HepG2 (cell line): ENCODE measurements at regions not wholly inside any gene's neighbourhood (a gene's known extent, or its start where the extent isn't known, plus 50 kb on each side); places are given as distances from the start of the nearest gene placed in this dataset.

Experiments
- DNMT1 ChIP-seq: sonication (generic); formaldehyde crosslinking; IDR thresholded peaks from 2 replicates; pipeline ENCODE4 v1.5.1; 2020; ENCODE audit warnings: mild to moderate bottlenecking, missing genetic modification reagents
- ETV6 ChIP-seq: sonication (generic); formaldehyde crosslinking; conservative IDR thresholded peaks from 2 replicates; pipeline ENCODE4 v1.4.0; 2020; ENCODE audit warnings: missing genetic modification reagents
- MTF1 ChIP-seq: sonication (generic); formaldehyde crosslinking; IDR thresholded peaks from 2 replicates; pipeline ENCODE4 v1.5.0; 2020; ENCODE audit warnings: missing genetic modification reagents
- PAF1 ChIP-seq: IDR thresholded peaks from 2 replicates; pipeline ENCODE4 v1.6.1; 2016; ENCODE audit warnings: missing genetic modification reagents, missing compliant biosample characterization
- RBFOX2 ChIP-seq: fragments of 200-400 bp; formaldehyde crosslinking; IDR thresholded peaks from 2 replicates; pipeline ENCODE4 v1.6.1; 2017; ENCODE audit warnings: low read depth, mild to moderate bottlenecking, low read length
- SRSF1 ChIP-seq: fragments of 200-400 bp; formaldehyde crosslinking; optimal IDR thresholded peaks from 2 replicates; pipeline ENCODE3; 2017; ENCODE audit warnings: mild to moderate bottlenecking, low read depth, low read length, moderate library complexity
- STAG1 ChIP-seq: sonication (generic); formaldehyde crosslinking; IDR thresholded peaks from 2 replicates; pipeline ENCODE4 v1.4.0; 2020; ENCODE audit warnings: missing genetic modification reagents
- TCF12 ChIP-seq, 2 experiments: fragments of 450-650 bp in 1 of 2; sonication (generic) in 1 of 2; formaldehyde crosslinking in 1 of 2; IDR thresholded peaks; 2 replicates each; pipeline versions ENCODE4 v1.6.1 to v1.8.0; 2017 to 2022; ENCODE audit warnings: antibody characterized with exemption in 1 of 2, mild to moderate bottlenecking in 1 of 2, missing genetic modification reagents in 1 of 2, moderate library complexity in 1 of 2
- TCF7L2 ChIP-seq: IDR thresholded peaks from 2 replicates; pipeline ENCODE4 v1.6.1; 2011; ENCODE audit warnings: mild to moderate bottlenecking, low read depth, low read length, moderate library complexity
- YEATS2 ChIP-seq: sonication (generic); formaldehyde crosslinking; IDR thresholded peaks from 2 replicates; pipeline ENCODE4 v1.4.0; 2020; ENCODE audit warnings: missing genetic modification reagents, borderline replicate concordance
- ZFP1 ChIP-seq: IDR thresholded peaks from 2 replicates; pipeline ENCODE4 v1.6.1; 2016
- ZNF235 ChIP-seq: sonication (generic); formaldehyde crosslinking; IDR thresholded peaks from 2 replicates; pipeline ENCODE4 v1.8.1; 2023; ENCODE audit warnings: mild to moderate bottlenecking, missing genetic modification reagents, borderline replicate concordance
- ZNF672 ChIP-seq: sonication (generic); formaldehyde crosslinking; IDR thresholded peaks from 2 replicates; pipeline ENCODE4 v1.8.1; 2022; ENCODE audit warnings: missing genetic modification reagents
- ZNF879 ChIP-seq: sonication (generic); formaldehyde crosslinking; IDR thresholded peaks from 2 replicates; pipeline ENCODE4 v1.8.1; 2023; ENCODE audit warnings: missing genetic modification reagents
- TF ChIP-seq, protein P1 (sequence below): sonication (generic); formaldehyde crosslinking; conservative IDR thresholded peaks from 2 replicates; pipeline ENCODE4 v1.4.0; 2020; ENCODE audit warnings: missing genetic modification reagents
- TF ChIP-seq, protein P2 (sequence below): IDR thresholded peaks from 2 replicates; pipeline ENCODE4 v1.6.1; 2016
- TF ChIP-seq, protein P3 (sequence below): sonication (generic); formaldehyde crosslinking; IDR thresholded peaks from 2 replicates; pipeline ENCODE4 v1.4.0; 2020; ENCODE audit warnings: mild to moderate bottlenecking, missing genetic modification reagents
- TF ChIP-seq, protein P4 (sequence below): sonication (generic); formaldehyde crosslinking; IDR thresholded peaks from 2 replicates; pipeline ENCODE4 v1.4.0; 2020; ENCODE audit warnings: missing genetic modification reagents, borderline replicate concordance
- TF ChIP-seq, protein P5 (sequence below): sonication (generic); formaldehyde crosslinking; IDR thresholded peaks from 2 replicates; pipeline ENCODE4 v1.4.0; 2020; ENCODE audit warnings: missing genetic modification reagents, low read depth, mild to moderate bottlenecking, borderline replicate concordance

DNA sequence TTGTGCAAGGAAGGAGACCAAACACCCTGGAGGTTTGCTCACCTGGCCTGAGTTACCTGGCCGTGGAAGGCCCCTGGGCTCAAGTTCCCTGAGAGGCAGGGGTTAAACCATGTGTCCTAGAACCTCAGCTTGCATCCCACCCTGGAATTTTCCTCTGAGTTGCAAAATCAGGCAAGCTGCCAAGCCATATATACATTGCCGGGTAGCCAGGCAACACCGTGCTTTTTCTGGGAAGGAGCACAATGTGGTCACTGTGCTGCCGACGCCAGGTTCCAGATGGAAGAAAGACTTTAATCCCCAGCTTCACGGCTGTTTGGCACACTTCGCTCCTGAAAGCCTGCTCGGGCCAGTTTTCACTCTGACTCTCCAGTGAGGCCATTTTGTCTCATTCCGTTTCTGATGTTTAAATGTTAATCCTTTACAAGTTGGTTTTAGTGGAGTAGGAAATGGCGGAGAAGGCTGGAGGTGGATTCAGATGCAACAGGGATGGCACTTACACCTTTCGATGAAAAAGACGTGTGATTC lies 60.1 kb upstream of the PEG3 start (continued):
- TF ChIP-seq, protein P1, sequence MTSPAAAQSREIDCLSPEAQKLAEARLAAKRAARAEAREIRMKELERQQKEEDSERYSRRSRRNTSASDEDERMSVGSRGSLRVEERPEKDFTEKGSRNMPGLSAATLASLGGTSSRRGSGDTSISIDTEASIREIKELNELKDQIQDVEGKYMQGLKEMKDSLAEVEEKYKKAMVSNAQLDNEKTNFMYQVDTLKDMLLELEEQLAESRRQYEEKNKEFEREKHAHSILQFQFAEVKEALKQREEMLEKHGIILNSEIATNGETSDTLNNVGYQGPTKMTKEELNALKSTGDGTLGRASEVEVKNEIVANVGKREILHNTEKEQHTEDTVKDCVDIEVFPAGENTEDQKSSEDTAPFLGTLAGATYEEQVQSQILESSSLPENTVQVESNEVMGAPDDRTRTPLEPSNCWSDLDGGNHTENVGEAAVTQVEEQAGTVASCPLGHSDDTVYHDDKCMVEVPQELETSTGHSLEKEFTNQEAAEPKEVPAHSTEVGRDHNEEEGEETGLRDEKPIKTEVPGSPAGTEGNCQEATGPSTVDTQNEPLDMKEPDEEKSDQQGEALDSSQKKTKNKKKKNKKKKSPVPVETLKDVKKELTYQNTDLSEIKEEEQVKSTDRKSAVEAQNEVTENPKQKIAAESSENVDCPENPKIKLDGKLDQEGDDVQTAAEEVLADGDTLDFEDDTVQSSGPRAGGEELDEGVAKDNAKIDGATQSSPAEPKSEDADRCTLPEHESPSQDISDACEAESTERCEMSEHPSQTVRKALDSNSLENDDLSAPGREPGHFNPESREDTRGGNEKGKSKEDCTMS, result no peak
- TF ChIP-seq, protein P2, sequence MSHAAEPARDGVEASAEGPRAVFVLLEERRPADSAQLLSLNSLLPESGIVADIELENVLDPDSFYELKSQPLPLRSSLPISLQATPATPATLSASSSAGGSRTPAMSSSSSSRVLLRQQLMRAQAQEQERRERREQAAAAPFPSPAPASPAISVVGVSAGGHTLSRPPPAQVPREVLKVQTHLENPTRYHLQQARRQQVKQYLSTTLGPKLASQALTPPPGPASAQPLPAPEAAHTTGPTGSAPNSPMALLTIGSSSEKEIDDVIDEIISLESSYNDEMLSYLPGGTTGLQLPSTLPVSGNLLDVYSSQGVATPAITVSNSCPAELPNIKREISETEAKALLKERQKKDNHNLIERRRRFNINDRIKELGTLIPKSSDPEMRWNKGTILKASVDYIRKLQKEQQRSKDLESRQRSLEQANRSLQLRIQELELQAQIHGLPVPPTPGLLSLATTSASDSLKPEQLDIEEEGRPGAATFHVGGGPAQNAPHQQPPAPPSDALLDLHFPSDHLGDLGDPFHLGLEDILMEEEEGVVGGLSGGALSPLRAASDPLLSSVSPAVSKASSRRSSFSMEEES (CRISPR knock-in tag), result peak; percentile 91
- peak; percentile 40 for TF ChIP-seq SRSF1
- TF ChIP-seq, protein P3, sequence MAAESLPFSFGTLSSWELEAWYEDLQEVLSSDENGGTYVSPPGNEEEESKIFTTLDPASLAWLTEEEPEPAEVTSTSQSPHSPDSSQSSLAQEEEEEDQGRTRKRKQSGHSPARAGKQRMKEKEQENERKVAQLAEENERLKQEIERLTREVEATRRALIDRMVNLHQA (CRISPR knock-in tag), result no peak
- TF ChIP-seq, protein P4, sequence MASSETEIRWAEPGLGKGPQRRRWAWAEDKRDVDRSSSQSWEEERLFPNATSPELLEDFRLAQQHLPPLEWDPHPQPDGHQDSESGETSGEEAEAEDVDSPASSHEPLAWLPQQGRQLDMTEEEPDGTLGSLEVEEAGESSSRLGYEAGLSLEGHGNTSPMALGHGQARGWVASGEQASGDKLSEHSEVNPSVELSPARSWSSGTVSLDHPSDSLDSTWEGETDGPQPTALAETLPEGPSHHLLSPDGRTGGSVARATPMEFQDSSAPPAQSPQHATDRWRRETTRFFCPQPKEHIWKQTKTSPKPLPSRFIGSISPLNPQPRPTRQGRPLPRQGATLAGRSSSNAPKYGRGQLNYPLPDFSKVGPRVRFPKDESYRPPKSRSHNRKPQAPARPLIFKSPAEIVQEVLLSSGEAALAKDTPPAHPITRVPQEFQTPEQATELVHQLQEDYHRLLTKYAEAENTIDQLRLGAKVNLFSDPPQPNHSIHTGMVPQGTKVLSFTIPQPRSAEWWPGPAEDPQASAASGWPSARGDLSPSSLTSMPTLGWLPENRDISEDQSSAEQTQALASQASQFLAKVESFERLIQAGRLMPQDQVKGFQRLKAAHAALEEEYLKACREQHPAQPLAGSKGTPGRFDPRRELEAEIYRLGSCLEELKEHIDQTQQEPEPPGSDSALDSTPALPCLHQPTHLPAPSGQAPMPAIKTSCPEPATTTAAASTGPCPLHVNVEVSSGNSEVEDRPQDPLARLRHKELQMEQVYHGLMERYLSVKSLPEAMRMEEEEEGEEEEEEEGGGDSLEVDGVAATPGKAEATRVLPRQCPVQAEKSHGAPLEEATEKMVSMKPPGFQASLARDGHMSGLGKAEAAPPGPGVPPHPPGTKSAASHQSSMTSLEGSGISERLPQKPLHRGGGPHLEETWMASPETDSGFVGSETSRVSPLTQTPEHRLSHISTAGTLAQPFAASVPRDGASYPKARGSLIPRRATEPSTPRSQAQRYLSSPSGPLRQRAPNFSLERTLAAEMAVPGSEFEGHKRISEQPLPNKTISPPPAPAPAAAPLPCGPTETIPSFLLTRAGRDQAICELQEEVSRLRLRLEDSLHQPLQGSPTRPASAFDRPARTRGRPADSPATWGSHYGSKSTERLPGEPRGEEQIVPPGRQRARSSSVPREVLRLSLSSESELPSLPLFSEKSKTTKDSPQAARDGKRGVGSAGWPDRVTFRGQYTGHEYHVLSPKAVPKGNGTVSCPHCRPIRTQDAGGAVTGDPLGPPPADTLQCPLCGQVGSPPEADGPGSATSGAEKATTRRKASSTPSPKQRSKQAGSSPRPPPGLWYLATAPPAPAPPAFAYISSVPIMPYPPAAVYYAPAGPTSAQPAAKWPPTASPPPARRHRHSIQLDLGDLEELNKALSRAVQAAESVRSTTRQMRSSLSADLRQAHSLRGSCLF, result peak; percentile 60; the same call in 1 of the 2 replicates
- TF ChIP-seq, protein P5, sequence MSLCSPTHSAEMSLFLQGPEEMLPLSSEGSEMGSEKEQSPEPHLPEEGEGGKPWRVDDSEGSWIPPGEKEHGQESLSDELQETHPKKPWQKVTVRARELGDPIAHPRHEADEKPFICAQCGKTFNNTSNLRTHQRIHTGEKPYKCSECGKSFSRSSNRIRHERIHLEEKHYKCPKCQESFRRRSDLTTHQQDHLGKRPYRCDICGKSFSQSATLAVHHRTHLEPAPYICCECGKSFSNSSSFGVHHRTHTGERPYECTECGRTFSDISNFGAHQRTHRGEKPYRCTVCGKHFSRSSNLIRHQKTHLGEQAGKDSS (CRISPR knock-in tag), result peak; percentile 93
- no peak for TF ChIP-seq TCF7L2
- TF ChIP-seq TCF12 (IDR thresholded peaks at IDR 0.05), result no peak
- peak; percentile 93 for TF ChIP-seq TCF12 (CRISPR knock-in tag; IDR thresholded peaks at IDR 0.05)
- TF ChIP-seq RBFOX2, result peak; percentile 79
- TF ChIP-seq MTF1 (CRISPR knock-in tag), result peak; percentile 39; the same call in 1 of the 2 replicates
- TF ChIP-seq PAF1 (CRISPR knock-in tag), result no peak
- TF ChIP-seq ZNF235 (CRISPR knock-in tag), result 0 out of 2 replicates have a peak, but pooled peaks have one; percentile 43
- peak; percentile 48 for TF ChIP-seq STAG1 (CRISPR knock-in tag)
- peak; percentile 82; the same call in 1 of the 2 replicates for TF ChIP-seq YEATS2
- TF ChIP-seq ZNF879 (CRISPR knock-in tag), result peak; percentile 75; the same call in 1 of the 2 replicates
- TF ChIP-seq DNMT1, result no peak
- peak; percentile 56; the same call in 1 of the 2 replicates for TF ChIP-seq ZNF672 (CRISPR knock-in tag)
- TF ChIP-seq ZFP1 (CRISPR knock-in tag), result peak; percentile 92
- TF ChIP-seq ETV6 (CRISPR knock-in tag), result peak; percentile 71; the same call in 1 of the 2 replicates
